Spleen (tissue), 7 donors: ENCODE measurements at regions not wholly inside any gene's neighbourhood (a gene's known extent, or its start where the extent isn't known, plus 50 kb on each side); places are given as distances from the start of the nearest gene placed in this dataset.

ENCODE experiments used
- POLR2A ChIP-seq, 3 donors: fragments of 450-650 bp; IDR thresholded peaks; one replicate each; pipeline ENCODE4 v1.5.1; 2017; ENCODE audit warnings: antibody characterized with exemption in 3 of 3, mild to moderate bottlenecking in 1 of 3
- TF ChIP-seq, protein P1 (sequence below), 11 experiments: fragments of 200-600 bp in 7 of 11; fragments of 450-650 bp in 4 of 11; sonication (generic) in 4 of 11; IDR thresholded peaks in 8 of 11; conservative IDR thresholded peaks in 3 of 11; 1 replicate in 7 of 11; 2 replicates in 4 of 11; pipeline versions ENCODE4 v1.4.0 to v1.8.0; 2016 to 2021; ENCODE audit warnings: antibody characterized with exemption in 11 of 11, inconsistent platforms in 4 of 11, mild to moderate bottlenecking in 1 of 11
- donor health status: DM: no; HTN: no; CAD: no; lungs with moderate emphysema.
- donor health status: DM: no; HTN: no; CAD: no.
- donor health status: DM: no; HTN: no; CAD: no.

DNA sequence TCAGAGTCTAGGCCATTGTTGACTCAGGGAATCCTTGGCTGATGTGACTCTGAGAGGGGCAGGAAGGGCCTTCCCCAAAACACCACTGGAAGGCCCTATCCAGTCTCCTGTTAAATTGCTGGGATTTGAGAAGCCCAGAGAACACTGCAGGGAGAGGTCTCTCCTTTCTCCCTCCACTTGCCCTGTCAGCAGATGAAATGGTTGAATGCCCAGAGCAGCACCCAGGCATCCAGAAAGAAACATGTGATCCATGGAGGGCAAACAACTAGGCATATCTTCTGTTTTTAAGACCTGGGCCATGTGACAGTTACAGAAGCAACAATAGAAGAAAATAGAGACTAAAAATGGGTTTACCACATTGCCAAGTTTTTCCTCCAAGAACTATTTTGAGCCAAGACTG, 291.1 kb downstream of the QDPR start:
- TF ChIP-seq, protein P1, sequence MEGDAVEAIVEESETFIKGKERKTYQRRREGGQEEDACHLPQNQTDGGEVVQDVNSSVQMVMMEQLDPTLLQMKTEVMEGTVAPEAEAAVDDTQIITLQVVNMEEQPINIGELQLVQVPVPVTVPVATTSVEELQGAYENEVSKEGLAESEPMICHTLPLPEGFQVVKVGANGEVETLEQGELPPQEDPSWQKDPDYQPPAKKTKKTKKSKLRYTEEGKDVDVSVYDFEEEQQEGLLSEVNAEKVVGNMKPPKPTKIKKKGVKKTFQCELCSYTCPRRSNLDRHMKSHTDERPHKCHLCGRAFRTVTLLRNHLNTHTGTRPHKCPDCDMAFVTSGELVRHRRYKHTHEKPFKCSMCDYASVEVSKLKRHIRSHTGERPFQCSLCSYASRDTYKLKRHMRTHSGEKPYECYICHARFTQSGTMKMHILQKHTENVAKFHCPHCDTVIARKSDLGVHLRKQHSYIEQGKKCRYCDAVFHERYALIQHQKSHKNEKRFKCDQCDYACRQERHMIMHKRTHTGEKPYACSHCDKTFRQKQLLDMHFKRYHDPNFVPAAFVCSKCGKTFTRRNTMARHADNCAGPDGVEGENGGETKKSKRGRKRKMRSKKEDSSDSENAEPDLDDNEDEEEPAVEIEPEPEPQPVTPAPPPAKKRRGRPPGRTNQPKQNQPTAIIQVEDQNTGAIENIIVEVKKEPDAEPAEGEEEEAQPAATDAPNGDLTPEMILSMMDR (IDR thresholded peaks at IDR 0.05 in 8 of 11, conservative IDR thresholded peaks at IDR 0.05 in 3 of 11) = no peak
- no peak for TF ChIP-seq POLR2A (IDR thresholded peaks at IDR 0.05)
